Fibroblast of peridontal ligament (primary cell): ENCODE measurements at regions not wholly inside any gene's neighbourhood (a gene's known extent, or its start where the extent isn't known, plus 50 kb on each side); places are given as distances from the start of the nearest gene placed in this dataset.
"Not testable (repeated sequence)": the region's sequence is repeated elsewhere in the genome, so short reads cannot be mapped to it uniquely, and the experiment has no call there.

Experiments
- DNase-seq: peaks from one replicate; pipeline ENCODE4 v3.0.0-alpha.2; 2010; ENCODE audit errors: extremely low read depth

GRCh38 chr18:1481577-1481976 lies 576.9 kb downstream of the ADCYAP1 start:
- no peak for DNase-seq

GRCh38 chr18:1483385-1483784 lies 578.7 kb downstream of the ADCYAP1 start:
- DNase-seq = no peak

GRCh38 chr18:1487457-1487856 lies 582.8 kb downstream of the ADCYAP1 start:
- DNase-seq = no peak

GRCh38 chr18:1488394-1488793 lies 583.7 kb downstream of the ADCYAP1 start:
- DNase-seq = no peak

GRCh38 chr18:1488957-1489356 lies 584.3 kb downstream of the ADCYAP1 start:
- no peak for DNase-seq

GRCh38 chr18:1495387-1495786 lies 590.7 kb downstream of the ADCYAP1 start:
- DNase-seq = no peak

GRCh38 chr18:1496096-1496495 lies 591.4 kb downstream of the ADCYAP1 start:
- DNase-seq = no peak

- DNase-seq = no peak
Measured at GRCh38 chr18:1498216-1498615, 593.5 kb downstream of the ADCYAP1 start.

- DNase-seq = no peak
Measured at GRCh38 chr18:1499265-1499664, 594.6 kb downstream of the ADCYAP1 start.

- no peak for DNase-seq
Measured at GRCh38 chr18:1503847-1504246, 599.2 kb downstream of the ADCYAP1 start.

- DNase-seq = no peak
Measured at GRCh38 chr18:1505856-1506255, 601.2 kb downstream of the ADCYAP1 start.

GRCh38 chr18:1510542-1511179 lies 606.0 kb downstream of the ADCYAP1 start:
- no peak for DNase-seq

GRCh38 chr18:1511619-1512311 lies 607.1 kb downstream of the ADCYAP1 start:
- no peak for DNase-seq

- DNase-seq = no peak
Measured at GRCh38 chr18:1513519-1513918, 608.8 kb downstream of the ADCYAP1 start.

GRCh38 chr18:1521588-1522248 lies 617.0 kb downstream of the ADCYAP1 start:
- DNase-seq = not testable (repeated sequence)

GRCh38 chr18:1522249-1522615 lies 617.6 kb downstream of the ADCYAP1 start:
- no peak for DNase-seq

- no peak for DNase-seq
Measured at GRCh38 chr18:1526991-1527390, 622.3 kb downstream of the ADCYAP1 start.

- no peak for DNase-seq
Measured at GRCh38 chr18:1527805-1528204, 623.1 kb downstream of the ADCYAP1 start.

GRCh38 chr18:1528447-1528846 lies 623.8 kb downstream of the ADCYAP1 start:
- DNase-seq = no peak

GRCh38 chr18:1528964-1529509 lies 624.4 kb downstream of the ADCYAP1 start:
- no peak for DNase-seq

GRCh38 chr18:1530650-1531049 lies 626.0 kb downstream of the ADCYAP1 start:
- no peak for DNase-seq

- DNase-seq = no peak
Measured at GRCh38 chr18:1539276-1539675, 634.6 kb downstream of the ADCYAP1 start.

GRCh38 chr18:1541478-1541877 lies 636.8 kb downstream of the ADCYAP1 start:
- DNase-seq = no peak
